K562 (cell line): ENCODE measurements at regions not wholly inside any gene's neighbourhood (a gene's known extent, or its start where the extent isn't known, plus 50 kb on each side); places are given as distances from the start of the nearest gene placed in this dataset.

Source experiments
- ATAC-seq: fragments of 200-7000 bp; cut with Tn5 transposase; 3 replicates; pipeline ENCODE4 v1.9.1; 2020; ENCODE audit warnings: moderate library complexity
- BruUV-seq: library from RNA; stranded (reverse); fragments of 400-500 nt; replicated peaks from 2 replicates; lab custom pipeline; 2021; lab: Mats Ljungman, UMichigan
- CTCF ChIA-PET: fragments of 300-600 bp; formaldehyde crosslinking; extraction: SDS; loops from one replicate; lab custom pipeline; 2021; ENCODE audit warnings: low intra/inter-chr PET ratio; lab: Yijun Ruan, JAX
- POLR2A ChIA-PET: fragments of 300-600, 350-650 bp; sonication (Branson Sonifier 250); formaldehyde crosslinking; extraction: SDS; loops from one replicate; lab custom pipeline; 2021; ENCODE audit warnings: antibody characterized with exemption, inconsistent platforms; lab: Yijun Ruan, JAX
- DNase-seq, 4 experiments: peaks; one replicate each; pipeline versions ENCODE4 v3.0.0 to v3.0.0-alpha.2; 2011 to 2018; ENCODE audit warnings: low spot score in 3 of 4, mixed read lengths in 3 of 4; ENCODE audit errors: extremely low read depth in 1 of 4
- FAIRE-seq: peaks from 2 replicates; lab custom pipeline; 2011; peaks lifted over from hg19 to GRCh38; lab: Jason Lieb, UNC
- H2AFZ ChIP-seq: 2 replicates; pipeline ENCODE4 v1.6.0; 2011; ENCODE audit warnings: low read depth, low read length, control low read depth, inconsistent platforms
- H3K27ac ChIP-seq: fragments of 200-600 bp; 3 replicates; pipeline ENCODE4 v1.8.0; 2011; ENCODE audit warnings: low read depth, mild to moderate bottlenecking, control low read depth, inconsistent platforms, low read length, moderate library complexity, mixed read lengths; ENCODE audit errors: extremely low read depth
- H3K27me3 ChIP-seq, 2 experiments: fragments of 300-600 bp in 1 of 2; 2 replicates in 1 of 2; 3 replicates in 1 of 2; pipeline versions ENCODE4 v1.6.0 to v1.8.0; 2011; ENCODE audit warnings: inconsistent platforms in 2 of 2, low read length in 2 of 2, mild to moderate bottlenecking in 1 of 2, mixed read lengths in 1 of 2, moderate library complexity in 1 of 2; ENCODE audit not compliant: control insufficient read depth in 2 of 2, insufficient read depth in 2 of 2
- H3K36me3 ChIP-seq: fragments of 300-600 bp; 3 replicates; pipeline ENCODE4 v1.8.0; 2011; ENCODE audit warnings: mild to moderate bottlenecking, low read length, inconsistent platforms; ENCODE audit not compliant: control insufficient read depth, insufficient read depth
- H3K4me1 ChIP-seq, 2 experiments: fragments of 200-600 bp in 1 of 2; replicated peaks in 1 of 2; 2 replicates in 1 of 2; 3 replicates in 1 of 2; pipeline versions ENCODE4 v1.5.1 to v1.8.0; 2011; ENCODE audit warnings: inconsistent platforms in 2 of 2, low read length in 2 of 2, mild to moderate bottlenecking in 1 of 2, mixed read lengths in 1 of 2, moderate library complexity in 1 of 2; ENCODE audit not compliant: control insufficient read depth in 2 of 2, insufficient read depth in 2 of 2
- H3K4me2 ChIP-seq: 2 replicates; pipeline ENCODE4 v1.6.1; 2011; ENCODE audit warnings: low read length, control low read depth, inconsistent platforms, mixed read lengths; ENCODE audit not compliant: insufficient read depth
- H3K4me3 ChIP-seq: fragments of 200-600 bp; sonication (generic), shearing (Covaris generic); 2 replicates; pipeline ENCODE4 v1.5.1; 2016; ENCODE audit warnings: control low read depth, inconsistent platforms
- H3K79me2 ChIP-seq: fragments of 200-600 bp; 3 replicates; pipeline ENCODE4 v1.8.0; 2011; ENCODE audit warnings: low read length, inconsistent platforms; ENCODE audit not compliant: control insufficient read depth, insufficient read depth
- H3K9ac ChIP-seq, 2 experiments: 2 replicates each; pipeline versions ENCODE4 v1.6.0 to v1.6.1; 2011; ENCODE audit warnings: low read depth in 2 of 2, low read length in 2 of 2, control low read depth in 1 of 2, inconsistent platforms in 1 of 2, mild to moderate bottlenecking in 1 of 2, mixed read lengths in 1 of 2; ENCODE audit not compliant: insufficient read depth in 1 of 2
- H3K9me1 ChIP-seq: one replicate; pipeline ENCODE4 v1.6.0; 2011; ENCODE audit warnings: inconsistent platforms, mild to moderate bottlenecking, low read length, moderate library complexity; ENCODE audit not compliant: control insufficient read depth, insufficient read depth
- H3K9me3 ChIP-seq: replicated peaks from 2 replicates; pipeline ENCODE4 v1.5.1; 2011; ENCODE audit warnings: low read depth, low read length, inconsistent platforms; ENCODE audit not compliant: control insufficient read depth, insufficient read depth
- H4K20me1 ChIP-seq: replicated peaks from 2 replicates; pipeline ENCODE4 v1.6.1; 2011; ENCODE audit warnings: low read length, inconsistent platforms, mixed read lengths; ENCODE audit not compliant: control insufficient read depth, insufficient read depth
- KLF1 ChIP-seq: fragments of 450-650 bp; IDR thresholded peaks from 2 replicates; pipeline ENCODE4 v1.6.1; 2016; ENCODE audit warnings: missing genetic modification characterization, missing compliant biosample characterization
- MED1 ChIP-seq: sonication (generic); formaldehyde crosslinking; IDR thresholded peaks from 2 replicates; pipeline ENCODE4 v1.8.1; 2023; ENCODE audit warnings: missing genetic modification reagents, borderline replicate concordance
- NEUROD1 ChIP-seq: fragments of 150-350 bp; IDR thresholded peaks from 2 replicates; pipeline ENCODE4 v1.6.1; 2014; ENCODE audit warnings: borderline replicate concordance, low read length, low read depth; ENCODE audit not compliant: partially characterized antibody
- RUNX1 ChIP-seq: sonication (generic); IDR thresholded peaks from 2 replicates; pipeline ENCODE4 v1.6.1; 2016; ENCODE audit warnings: antibody characterized with exemption, low read depth
- WGBS: fragments of 100-300 bp; shearing (Covaris generic); methylation state at CpG from one replicate; pipeline ENCODE4 v1.1.6; 2016; ENCODE audit warnings: low coverage, mixed read lengths; ENCODE audit not compliant: insufficient coverage; ENCODE audit errors: missing lambda C conversion rate; 5-methylcytosine and 5-hydroxymethylcytosine counted together
- in situ Hi-C: fragments of 300-500 bp; cut with MboI; formaldehyde crosslinking; loops from 4 replicates; pipeline ENCODE4 v1.15.0; 2018; ENCODE audit warnings: inconsistent platforms, mixed read lengths
- intact Hi-C: fragments of 100-400 bp; cut with micrococcal nuclease; formaldehyde crosslinking; loops from 2 replicates; pipeline ENCODE4 v1.14.2; 2022
- TF ChIP-seq, protein P1 (sequence below), 3 experiments: IDR thresholded peaks in 2 of 3; conservative IDR thresholded peaks in 1 of 3; 2 replicates each; pipeline ENCODE4 v1.5.1; 2011 to 2012; ENCODE audit warnings: low read length in 3 of 3, mild to moderate bottlenecking in 3 of 3, control low read depth in 2 of 3, improper control_type of control experiment in 1 of 3, inconsistent platforms in 1 of 3, low read depth in 1 of 3, mixed read lengths in 1 of 3, moderate library complexity in 1 of 3; ENCODE audit not compliant: insufficient read depth in 2 of 3

DNA sequence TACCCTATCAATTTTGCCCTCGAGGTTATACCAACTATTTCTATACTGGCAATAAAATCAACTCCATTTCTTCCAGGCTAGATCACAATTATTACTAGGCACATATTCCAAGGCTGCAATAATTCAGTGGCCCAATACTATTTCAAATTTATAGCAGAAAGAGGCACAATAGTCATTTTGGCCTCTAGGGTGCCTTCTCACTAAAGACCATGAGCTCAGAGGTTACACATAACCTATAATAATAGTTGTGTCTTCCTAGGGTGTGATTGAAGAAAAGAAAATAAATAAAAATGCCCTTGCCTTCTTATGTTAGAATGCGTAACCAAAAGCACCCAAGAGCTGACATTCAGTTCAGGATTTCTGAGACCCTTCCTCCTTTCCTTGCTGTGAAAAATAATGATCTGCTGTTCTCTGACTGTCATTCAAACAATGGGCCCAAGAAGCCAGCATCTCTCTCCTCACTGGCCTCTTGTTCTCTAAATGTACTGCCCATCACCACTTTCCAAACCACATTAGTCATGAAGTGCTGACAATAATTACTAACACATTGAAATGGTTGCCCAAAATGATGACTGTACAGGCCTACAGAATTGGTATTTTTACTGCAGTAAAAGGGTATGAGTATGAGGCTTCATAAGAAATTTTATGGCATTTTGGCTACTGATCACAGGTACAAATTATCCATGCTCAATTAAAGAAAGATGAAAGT, 244.8 kb downstream of the LRRN1 start:
- TF ChIP-seq NEUROD1 (no peak), RUNX1 (no peak), KLF1 (tag) (no peak), MED1 (CRISPR knock-in tag) (no peak)
- TF ChIP-seq, protein P1, sequence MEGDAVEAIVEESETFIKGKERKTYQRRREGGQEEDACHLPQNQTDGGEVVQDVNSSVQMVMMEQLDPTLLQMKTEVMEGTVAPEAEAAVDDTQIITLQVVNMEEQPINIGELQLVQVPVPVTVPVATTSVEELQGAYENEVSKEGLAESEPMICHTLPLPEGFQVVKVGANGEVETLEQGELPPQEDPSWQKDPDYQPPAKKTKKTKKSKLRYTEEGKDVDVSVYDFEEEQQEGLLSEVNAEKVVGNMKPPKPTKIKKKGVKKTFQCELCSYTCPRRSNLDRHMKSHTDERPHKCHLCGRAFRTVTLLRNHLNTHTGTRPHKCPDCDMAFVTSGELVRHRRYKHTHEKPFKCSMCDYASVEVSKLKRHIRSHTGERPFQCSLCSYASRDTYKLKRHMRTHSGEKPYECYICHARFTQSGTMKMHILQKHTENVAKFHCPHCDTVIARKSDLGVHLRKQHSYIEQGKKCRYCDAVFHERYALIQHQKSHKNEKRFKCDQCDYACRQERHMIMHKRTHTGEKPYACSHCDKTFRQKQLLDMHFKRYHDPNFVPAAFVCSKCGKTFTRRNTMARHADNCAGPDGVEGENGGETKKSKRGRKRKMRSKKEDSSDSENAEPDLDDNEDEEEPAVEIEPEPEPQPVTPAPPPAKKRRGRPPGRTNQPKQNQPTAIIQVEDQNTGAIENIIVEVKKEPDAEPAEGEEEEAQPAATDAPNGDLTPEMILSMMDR (IDR thresholded peaks at IDR 0.05 in 2 of 3, conservative IDR thresholded peaks at IDR 0.05 in 1 of 3; ENCODE audit: insufficient read depth in 2 of 3, low read depth in 1 of 3, low read length in 3 of 3) = no peak
- Histone ChIP-seq H3K79me2 (no peaks in the 10 kb centered on the region), H3K27ac (no peak overlapping the region), H2AFZ (no peak overlapping the region), H3K4me2 (no peak overlapping the region), H3K4me1 (no peaks in the 10 kb centered on the region), H3K27me3 (no peaks in the 10 kb centered on the region), H4K20me1 (no peaks in the 10 kb centered on the region), H3K9me1 (no peaks in the 10 kb centered on the region), H3K9me3 (no peaks in the 10 kb centered on the region; the same call in 1 of the 2 replicates), H3K36me3 (no peaks in the 10 kb centered on the region), H3K9ac (no peak overlapping the region), H3K4me3 (no peak overlapping the region)
- DNase-seq (no peak), ATAC-seq (no peak), FAIRE-seq (no peak)
- CTCF ChIA-PET = no interaction called here
- intact Hi-C loops (no loop called here), in situ Hi-C loops (no loop called here)
- BruUV-seq = no TSS peak
- 3% methylated on average over 2 of the region's 2 CpGs for WGBS
- POLR2A ChIA-PET = interaction anchor here (1.0 kb wide), 1 partner anchor 27 kb away, joined by 4 read pairs; no protein-coding TSS in a partner anchor
